Right lobe of liver (tissue), 4 donors: ENCODE measurements at regions not wholly inside any gene's neighbourhood (a gene's known extent, or its start where the extent isn't known, plus 50 kb on each side); places are given as distances from the start of the nearest gene placed in this dataset.

Experiments used
- POLR2A ChIP-seq: fragments of 450-650 bp; IDR thresholded peaks from one replicate; pipeline ENCODE4 v1.6.1; 2017; ENCODE audit warnings: antibody characterized with exemption, mild to moderate bottlenecking
- TF ChIP-seq, protein P1 (sequence below), 4 donors: fragments of 200-600 bp in 3 of 4; fragments of 450-650 bp in 1 of 4; IDR thresholded peaks; one replicate each; pipeline versions ENCODE4 v1.5.1 to v1.8.0; 2016 to 2022; ENCODE audit warnings: antibody characterized with exemption in 4 of 4, mild to moderate bottlenecking in 2 of 4
- donor health status: DM: no; HTN: no; CAD: no.
- donor health status: DM: no; HTN: no; CAD: no.
- donor health status: DM: no; HTN: yes; CAD: no.

DNA sequence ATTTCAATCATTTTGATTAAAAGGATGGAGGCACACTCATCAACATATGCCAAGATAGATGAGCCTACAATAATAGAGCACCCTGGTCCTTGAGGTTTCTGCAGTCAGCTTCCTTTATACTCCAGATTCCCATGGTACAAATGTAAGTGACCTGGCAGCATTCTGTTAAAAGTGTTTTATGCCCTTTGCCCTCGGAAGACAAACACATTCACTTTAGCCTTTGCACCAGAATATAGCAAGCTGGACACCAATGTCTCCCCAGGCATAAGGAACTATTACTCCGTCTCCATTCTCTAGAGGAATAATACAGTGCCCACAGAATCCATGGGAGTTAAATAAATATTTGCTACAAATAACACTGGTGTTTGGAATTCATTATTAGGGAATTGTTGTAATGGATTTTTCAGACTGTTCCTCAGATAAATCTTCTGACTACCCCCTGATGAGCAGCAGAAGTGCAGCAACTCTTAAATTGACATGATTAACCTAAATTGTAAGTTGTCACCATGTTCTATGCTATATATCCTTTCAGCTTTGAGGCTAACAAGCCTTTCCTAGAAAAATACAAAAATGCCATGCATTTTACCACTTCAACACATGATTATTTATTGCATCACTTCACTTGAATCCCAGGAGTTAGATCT, 340.2 kb downstream of the TBC1D32 start:
- no peak for TF ChIP-seq POLR2A
- TF ChIP-seq, protein P1, sequence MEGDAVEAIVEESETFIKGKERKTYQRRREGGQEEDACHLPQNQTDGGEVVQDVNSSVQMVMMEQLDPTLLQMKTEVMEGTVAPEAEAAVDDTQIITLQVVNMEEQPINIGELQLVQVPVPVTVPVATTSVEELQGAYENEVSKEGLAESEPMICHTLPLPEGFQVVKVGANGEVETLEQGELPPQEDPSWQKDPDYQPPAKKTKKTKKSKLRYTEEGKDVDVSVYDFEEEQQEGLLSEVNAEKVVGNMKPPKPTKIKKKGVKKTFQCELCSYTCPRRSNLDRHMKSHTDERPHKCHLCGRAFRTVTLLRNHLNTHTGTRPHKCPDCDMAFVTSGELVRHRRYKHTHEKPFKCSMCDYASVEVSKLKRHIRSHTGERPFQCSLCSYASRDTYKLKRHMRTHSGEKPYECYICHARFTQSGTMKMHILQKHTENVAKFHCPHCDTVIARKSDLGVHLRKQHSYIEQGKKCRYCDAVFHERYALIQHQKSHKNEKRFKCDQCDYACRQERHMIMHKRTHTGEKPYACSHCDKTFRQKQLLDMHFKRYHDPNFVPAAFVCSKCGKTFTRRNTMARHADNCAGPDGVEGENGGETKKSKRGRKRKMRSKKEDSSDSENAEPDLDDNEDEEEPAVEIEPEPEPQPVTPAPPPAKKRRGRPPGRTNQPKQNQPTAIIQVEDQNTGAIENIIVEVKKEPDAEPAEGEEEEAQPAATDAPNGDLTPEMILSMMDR (IDR thresholded peaks at IDR 0.05), result no peak
